ENCODE measurements at regions not wholly inside any gene's neighbourhood (a gene's known extent, or its start where the extent isn't known, plus 50 kb on each side); places are given as distances from the start of the nearest gene placed in this dataset.
"Not testable (repeated sequence)": the region's sequence is repeated elsewhere in the genome, so short reads cannot be mapped to it uniquely, and the experiment has no call there.

- DNase-seq = no peak
These were observed 69.8 kb downstream of the GADD45G start for GRCh38 chr9:89674667-89675057.

GRCh38 chr9:89675058-89675742 lies 70.4 kb downstream of the GADD45G start:
- DNase-seq = no peak

GRCh38 chr9:89676281-89676680 lies 71.5 kb downstream of the GADD45G start:
- DNase-seq = no peak

GRCh38 chr9:89677702-89678395 lies 73.0 kb downstream of the GADD45G start:
- no peak for DNase-seq

- no peak for DNase-seq
These were observed 73.7 kb downstream of the GADD45G start for GRCh38 chr9:89678396-89679015.

- DNase-seq = no peak
These were observed 74.2 kb downstream of the GADD45G start for GRCh38 chr9:89679016-89679415.

GRCh38 chr9:89679581-89679980 lies 74.8 kb downstream of the GADD45G start:
- no peak for DNase-seq

- no peak for DNase-seq
These were observed 76.0 kb downstream of the GADD45G start for GRCh38 chr9:89680547-89681467.

DNA sequence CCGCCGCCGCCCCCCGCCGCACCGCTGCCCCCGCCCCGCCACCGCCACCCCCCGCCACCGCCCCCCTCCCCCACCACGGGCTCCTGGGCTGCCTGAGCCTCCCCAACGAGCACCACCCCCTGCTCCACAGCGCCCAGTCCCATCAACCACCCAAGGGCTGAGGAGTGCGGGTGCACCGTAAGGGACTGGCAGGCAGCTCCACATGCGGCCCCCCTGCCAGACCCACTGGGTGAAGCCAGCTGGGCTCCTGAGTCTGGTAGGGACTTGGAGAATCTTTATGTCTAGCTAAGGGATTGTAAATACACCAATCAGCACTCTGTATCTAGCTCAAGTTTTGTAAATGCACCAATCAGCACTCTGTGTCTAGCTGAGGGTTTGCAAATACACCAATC lies 76.7 kb downstream of the GADD45G start:
- not testable (repeated sequence) for DNase-seq

DNA sequence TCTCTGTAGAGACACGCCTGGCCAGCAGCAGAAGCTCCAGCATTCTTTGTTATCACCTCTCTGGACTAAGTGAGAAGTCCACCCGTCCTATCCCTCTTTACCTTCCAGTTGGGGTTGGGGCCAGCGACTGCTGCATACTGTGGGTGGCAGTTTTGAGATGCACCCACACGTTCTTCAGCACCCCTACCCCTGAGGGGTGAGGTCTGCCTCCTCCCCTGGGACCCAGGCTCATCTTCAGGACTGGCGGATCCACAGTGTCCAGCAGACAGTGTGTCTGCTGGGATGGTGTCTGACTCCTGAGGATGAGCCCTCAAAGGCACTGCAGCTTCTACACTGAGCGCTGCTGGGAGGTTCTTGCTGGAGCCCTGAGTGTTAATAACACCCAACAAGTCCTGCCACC lies 78.8 kb downstream of the GADD45G start:
- no peak for DNase-seq

GRCh38 chr9:89684218-89684617 lies 79.4 kb downstream of the GADD45G start:
- DNase-seq = no peak

GRCh38 chr9:89684912-89685636 lies 80.3 kb downstream of the GADD45G start:
- DNase-seq = no peak

DNA sequence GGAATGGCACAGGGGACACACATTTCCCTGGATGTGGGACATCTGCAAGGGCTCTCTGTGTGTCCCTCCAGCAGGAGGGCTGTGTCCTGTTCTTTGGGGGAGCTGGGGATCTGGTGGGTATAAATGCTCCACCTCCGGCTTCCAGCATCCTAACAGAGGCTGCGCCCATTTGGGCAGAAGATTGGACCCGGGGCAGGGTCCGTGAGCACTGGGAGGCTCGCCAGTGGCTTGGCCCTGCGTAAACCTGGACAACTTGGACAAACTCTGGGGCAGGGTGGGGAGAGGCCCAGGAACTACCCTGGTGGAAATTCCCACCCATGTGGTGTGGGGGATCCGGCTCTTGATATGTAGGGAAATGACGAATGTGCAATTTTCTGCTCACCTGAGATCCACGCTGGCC lies 80.9 kb downstream of the GADD45G start:
- DNase-seq = no peak

DNA sequence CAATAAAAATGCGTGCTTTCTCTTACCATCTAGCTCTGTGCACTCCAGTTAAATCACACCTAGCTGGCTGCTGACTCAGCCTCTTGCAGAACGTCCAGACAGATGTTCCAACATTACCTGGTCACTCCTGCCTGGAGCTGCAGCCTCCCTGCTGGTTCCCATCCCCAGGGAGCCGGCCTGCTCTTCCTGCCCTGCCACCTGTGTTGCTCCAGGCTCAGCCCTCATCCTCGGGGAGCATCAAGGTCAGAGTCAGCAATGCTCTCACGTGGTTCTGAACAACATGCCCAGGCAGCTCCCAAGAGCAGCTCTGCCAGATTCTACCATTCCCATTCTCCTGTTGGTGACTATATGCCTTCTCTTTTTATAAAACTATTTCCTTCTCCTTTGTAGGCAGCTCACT lies 81.3 kb downstream of the GADD45G start:
- DNase-seq = no peak

- no peak for DNase-seq
These were observed 81.8 kb downstream of the GADD45G start for GRCh38 chr9:89686621-89687020.

- no peak for DNase-seq
These were observed 82.4 kb downstream of the GADD45G start for GRCh38 chr9:89687188-89687587.

- DNase-seq = no peak
These were observed 83.0 kb downstream of the GADD45G start for GRCh38 chr9:89687848-89688247.

- not testable (repeated sequence) for DNase-seq
These were observed 84.5 kb downstream of the GADD45G start for GRCh38 chr9:89689321-89689720.

DNA sequence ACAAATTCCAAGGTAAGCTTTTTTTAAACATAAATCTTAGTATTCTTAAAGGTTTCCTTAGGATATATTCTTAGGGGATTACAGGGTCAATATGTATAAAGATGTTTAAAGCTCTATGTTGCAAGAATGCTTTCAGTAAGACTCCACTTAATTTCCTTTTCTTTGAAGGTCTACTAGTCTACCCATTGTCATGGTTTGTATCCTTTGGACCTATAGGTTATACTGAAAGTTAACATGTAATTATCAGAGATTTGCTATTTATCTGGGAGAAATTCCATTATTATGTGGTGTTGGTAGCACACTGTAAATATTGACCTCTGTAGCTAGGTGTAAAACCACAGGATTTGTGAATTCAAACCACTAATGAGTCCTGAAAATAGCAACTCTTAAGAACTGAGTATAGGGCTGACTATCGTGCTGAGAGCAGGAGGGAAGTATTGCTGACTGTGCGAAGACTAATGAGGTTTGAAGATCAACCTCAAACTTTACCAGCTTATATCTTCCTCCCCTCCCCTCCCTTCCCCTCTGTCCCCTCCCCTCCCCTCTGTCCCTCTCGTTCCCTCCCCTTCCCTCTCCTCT lies 85.6 kb downstream of the GADD45G start:
- no peak for DNase-seq

- no peak for DNase-seq
These were observed 90.7 kb downstream of the GADD45G start for GRCh38 chr9:89695441-89695891.

DNA sequence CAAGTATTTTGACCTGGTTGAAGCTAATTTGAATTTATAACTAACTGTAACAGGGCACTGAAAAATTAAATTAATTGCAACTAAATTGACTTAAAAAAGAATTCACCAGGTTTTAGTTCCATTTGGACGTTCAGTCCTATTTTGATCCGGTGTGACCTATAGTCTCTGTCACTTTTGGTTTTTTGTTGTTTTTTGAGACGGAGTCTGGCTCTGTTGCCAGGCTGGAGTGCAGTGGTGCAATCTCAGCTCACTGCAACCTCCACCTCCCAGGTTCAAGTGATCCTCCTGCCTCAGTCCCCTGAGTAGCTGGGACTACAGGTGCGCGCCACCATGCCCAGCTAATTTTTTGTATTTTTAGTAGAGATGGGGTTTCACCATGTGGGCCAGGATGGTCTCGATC lies 91.2 kb downstream of the GADD45G start:
- not testable (repeated sequence) for DNase-seq

DNA sequence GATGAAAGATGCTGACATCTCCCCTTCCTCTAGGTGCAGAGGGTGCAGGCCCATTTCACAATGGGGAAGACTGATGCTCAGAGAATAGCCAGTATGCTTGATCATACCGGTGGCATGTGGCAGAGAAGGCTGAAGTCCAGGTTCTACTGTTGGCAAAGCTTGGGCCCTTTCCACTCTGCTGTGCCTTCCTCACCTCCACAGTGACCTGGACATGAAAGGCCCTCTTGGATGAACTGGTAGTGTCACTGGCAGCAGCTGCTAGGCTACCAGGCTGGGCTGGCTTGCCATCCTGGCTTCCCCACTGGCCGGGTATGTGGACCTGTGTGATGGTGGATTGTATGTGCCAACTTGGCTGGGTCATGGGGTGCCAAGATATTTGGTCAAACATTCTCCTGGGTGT lies 92.0 kb downstream of the GADD45G start:
- DNase-seq = no peak

Measured in stimulated activated naive CD4-positive, alpha-beta T cell (primary cell).